ENCODE measurements at regions not wholly inside any gene's neighbourhood (a gene's known extent, or its start where the extent isn't known, plus 50 kb on each side); places are given as distances from the start of the nearest gene placed in this dataset.

DNA sequence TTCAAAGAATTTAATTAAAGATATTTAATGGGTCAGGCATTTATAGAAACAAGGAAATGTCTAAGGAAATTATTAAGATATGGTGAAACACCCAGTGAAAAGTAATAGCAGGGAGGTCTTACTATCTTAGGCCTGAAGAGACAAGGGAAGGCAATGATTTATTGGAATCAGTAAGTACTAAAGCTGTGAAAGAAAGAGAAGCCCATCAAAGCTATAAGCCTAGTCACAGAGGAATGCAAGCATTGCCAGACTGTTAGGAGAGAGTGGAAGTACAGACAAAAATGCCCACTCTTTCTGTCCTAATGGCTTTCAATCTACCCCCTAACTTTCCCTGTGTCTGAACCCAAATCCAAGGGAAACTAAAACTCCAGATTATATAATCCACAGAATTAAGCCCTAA, 69.2 kb upstream of the PIK3C2G start:
- TF ChIP-seq CTCF (conservative IDR thresholded peaks at IDR 0.05; ENCODE audit: low read depth, low read length) (no peak), POLR2A (IDR thresholded peaks at IDR 0.05; ENCODE audit: low read depth, low read length) (no peak), RFX5 (IDR thresholded peaks at IDR 0.05; ENCODE audit: low read depth, low read length) (no peak), BHLHE40 (IDR thresholded peaks at IDR 0.05; ENCODE audit: low read depth, low read length) (no peak), RAD21 (IDR thresholded peaks at IDR 0.05; ENCODE audit: low read length) (no peak), CEBPB (IDR thresholded peaks at IDR 0.05; ENCODE audit: low read depth, low read length) (no peak), MXI1 (IDR thresholded peaks at IDR 0.05; ENCODE audit: borderline replicate concordance, low read depth, low read length) (no peak), ELK1 (IDR thresholded peaks at IDR 0.05; ENCODE audit: borderline replicate concordance, low read depth, low read length) (no peak), CHD1 (IDR thresholded peaks at IDR 0.05; ENCODE audit: low read depth, low read length) (no peak), SMC3 (IDR thresholded peaks at IDR 0.05; ENCODE audit: low read depth, low read length) (no peak), MAZ (IDR thresholded peaks at IDR 0.05; ENCODE audit: borderline replicate concordance, low read depth, low read length) (no peak), RCOR1 (IDR thresholded peaks at IDR 0.05; ENCODE audit: insufficient replicate concordance, low read length) (no peak), FOS (IDR thresholded peaks at IDR 0.05; ENCODE audit: low read depth, low read length) (no peak), MAFK (IDR thresholded peaks at IDR 0.05; ENCODE audit: low read depth, low read length) (no peak)
